ENCODE measurements at regions not wholly inside any gene's neighbourhood (a gene's known extent, or its start where the extent isn't known, plus 50 kb on each side); places are given as distances from the start of the nearest gene placed in this dataset.

DNA sequence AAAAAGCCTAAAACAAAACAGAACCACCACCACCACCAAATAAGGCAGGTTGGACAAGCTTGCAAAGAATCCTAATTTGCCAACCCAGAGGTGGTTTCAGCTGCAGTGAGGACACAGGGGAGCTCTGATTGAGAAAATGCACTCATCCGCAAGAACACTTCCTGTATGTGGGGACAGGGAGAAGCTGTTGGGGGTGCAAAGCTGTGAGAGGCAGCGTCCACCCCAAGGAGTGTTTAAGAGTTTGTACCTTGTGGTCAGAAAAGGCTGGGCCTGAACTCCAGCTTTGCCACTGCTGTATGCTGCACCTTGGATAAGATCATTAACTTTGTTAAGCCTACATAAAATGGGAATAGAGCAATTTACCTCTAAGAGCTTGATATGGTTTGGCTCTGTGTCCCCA is 511.7 kb downstream of the BNC2 start:
- DNase-seq (ENCODE audit: low spot score) (no peak), ATAC-seq (ENCODE audit: low FRiP score) (no peak)
- TF ChIP-seq, protein P1, sequence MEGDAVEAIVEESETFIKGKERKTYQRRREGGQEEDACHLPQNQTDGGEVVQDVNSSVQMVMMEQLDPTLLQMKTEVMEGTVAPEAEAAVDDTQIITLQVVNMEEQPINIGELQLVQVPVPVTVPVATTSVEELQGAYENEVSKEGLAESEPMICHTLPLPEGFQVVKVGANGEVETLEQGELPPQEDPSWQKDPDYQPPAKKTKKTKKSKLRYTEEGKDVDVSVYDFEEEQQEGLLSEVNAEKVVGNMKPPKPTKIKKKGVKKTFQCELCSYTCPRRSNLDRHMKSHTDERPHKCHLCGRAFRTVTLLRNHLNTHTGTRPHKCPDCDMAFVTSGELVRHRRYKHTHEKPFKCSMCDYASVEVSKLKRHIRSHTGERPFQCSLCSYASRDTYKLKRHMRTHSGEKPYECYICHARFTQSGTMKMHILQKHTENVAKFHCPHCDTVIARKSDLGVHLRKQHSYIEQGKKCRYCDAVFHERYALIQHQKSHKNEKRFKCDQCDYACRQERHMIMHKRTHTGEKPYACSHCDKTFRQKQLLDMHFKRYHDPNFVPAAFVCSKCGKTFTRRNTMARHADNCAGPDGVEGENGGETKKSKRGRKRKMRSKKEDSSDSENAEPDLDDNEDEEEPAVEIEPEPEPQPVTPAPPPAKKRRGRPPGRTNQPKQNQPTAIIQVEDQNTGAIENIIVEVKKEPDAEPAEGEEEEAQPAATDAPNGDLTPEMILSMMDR (IDR thresholded peaks at IDR 0.05) = no peak
